Parathyroid adenoma (tissue), 2 donors: ENCODE measurements at regions not wholly inside any gene's neighbourhood (a gene's known extent, or its start where the extent isn't known, plus 50 kb on each side); places are given as distances from the start of the nearest gene placed in this dataset.

Experiments used
- H2AFZ ChIP-seq: fragments of 300-600 bp; sonication (generic); one replicate; pipeline ENCODE4 v1.7.0; 2017; ENCODE audit warnings: antibody characterized with exemption, mild to moderate bottlenecking
- H3K27ac ChIP-seq: fragments of 300-600 bp; sonication (generic); one replicate; pipeline ENCODE4 v1.7.0; 2017
- H3K27me3 ChIP-seq: fragments of 300-600 bp; sonication (generic); one replicate; pipeline ENCODE4 v1.7.0; 2017; ENCODE audit warnings: low read length; ENCODE audit not compliant: control insufficient read depth, insufficient read depth
- H3K36me3 ChIP-seq: fragments of 300-600 bp; sonication (generic); one replicate; pipeline ENCODE4 v1.7.0; 2017; ENCODE audit warnings: low read length; ENCODE audit not compliant: control insufficient read depth, insufficient read depth
- H3K4me1 ChIP-seq: fragments of 300-600 bp; sonication (generic); one replicate; pipeline ENCODE4 v1.7.0; 2017; ENCODE audit warnings: control low read depth
- H3K4me2 ChIP-seq: fragments of 300-600 bp; sonication (generic); one replicate; pipeline ENCODE4 v1.7.0; 2017; ENCODE audit warnings: low read length
- H3K4me3 ChIP-seq: fragments of 300-600 bp; sonication (generic); one replicate; pipeline ENCODE4 v1.7.0; 2017; ENCODE audit warnings: low read depth, low read length
- H3K79me2 ChIP-seq: fragments of 300-600 bp; sonication (generic); one replicate; pipeline ENCODE4 v1.7.0; 2017; ENCODE audit warnings: control low read depth
- H3K9ac ChIP-seq: fragments of 300-600 bp; sonication (generic); one replicate; pipeline ENCODE4 v1.7.0; 2017; ENCODE audit warnings: mild to moderate bottlenecking
- H3K9me3 ChIP-seq: fragments of 300-600 bp; sonication (generic); one replicate; pipeline ENCODE4 v1.7.0; 2017; ENCODE audit warnings: low read length; ENCODE audit not compliant: control insufficient read depth
- TF ChIP-seq, protein P1 (sequence below): fragments of 300-600 bp; sonication (generic); IDR thresholded peaks from one replicate; pipeline ENCODE4 v1.7.0; 2017; ENCODE audit warnings: antibody characterized with exemption, mild to moderate bottlenecking
- donor health status: primary hyperparathyroidism.

DNA sequence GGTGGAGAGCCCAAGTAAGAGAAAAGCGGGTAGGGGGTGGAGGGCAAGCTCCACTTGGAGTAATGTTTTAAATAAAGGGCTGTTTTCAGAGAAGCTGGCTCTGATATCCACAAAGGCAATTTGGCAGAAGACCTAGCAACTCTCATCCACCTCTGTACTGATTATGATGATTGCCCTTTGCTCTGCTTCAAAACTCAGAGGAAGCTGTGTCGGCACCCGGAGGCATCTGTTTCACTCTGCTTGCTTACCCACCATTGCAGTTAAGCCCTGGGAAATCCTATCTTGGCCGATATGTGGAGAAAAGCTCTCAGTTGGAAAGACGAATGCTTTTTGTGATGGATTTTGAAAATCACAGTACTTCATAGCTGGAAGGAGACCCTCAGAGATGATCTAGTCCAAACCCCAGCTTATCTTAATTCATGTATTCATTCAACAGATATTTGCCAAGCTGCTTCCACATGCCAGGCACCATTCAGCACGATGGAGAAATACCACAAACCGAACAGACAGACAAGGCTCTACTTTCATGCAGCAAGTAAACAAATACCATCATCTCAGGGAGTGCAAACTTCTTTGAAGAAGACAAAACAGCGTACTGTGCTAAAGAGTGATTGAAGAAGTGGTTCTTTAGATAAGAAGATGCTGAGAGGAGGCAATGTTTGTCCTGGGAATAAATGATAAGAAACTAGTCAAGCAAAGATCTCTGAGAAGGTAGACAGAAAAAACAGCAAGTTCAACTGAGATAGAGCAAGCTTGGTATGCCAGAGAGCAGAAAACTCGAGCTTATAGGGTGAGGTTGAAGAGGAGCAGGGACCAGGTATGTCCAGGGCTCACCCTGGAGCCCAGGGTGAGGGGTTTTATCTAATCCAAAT, 140.4 kb upstream of the SPDL1 start:
- Histone ChIP-seq H3K9me3 (no peaks in the 10 kb centered on the region), H3K4me3 (no peak overlapping the region), H3K4me1 (no peaks in the 10 kb centered on the region), H3K4me2 (no peak overlapping the region), H3K36me3 (no peaks in the 10 kb centered on the region), H2AFZ (no peak overlapping the region), H3K27me3 (no peaks in the 10 kb centered on the region), H3K79me2 (no peaks in the 10 kb centered on the region), H3K9ac (no peak overlapping the region), H3K27ac (no peak overlapping the region)
- TF ChIP-seq, protein P1, sequence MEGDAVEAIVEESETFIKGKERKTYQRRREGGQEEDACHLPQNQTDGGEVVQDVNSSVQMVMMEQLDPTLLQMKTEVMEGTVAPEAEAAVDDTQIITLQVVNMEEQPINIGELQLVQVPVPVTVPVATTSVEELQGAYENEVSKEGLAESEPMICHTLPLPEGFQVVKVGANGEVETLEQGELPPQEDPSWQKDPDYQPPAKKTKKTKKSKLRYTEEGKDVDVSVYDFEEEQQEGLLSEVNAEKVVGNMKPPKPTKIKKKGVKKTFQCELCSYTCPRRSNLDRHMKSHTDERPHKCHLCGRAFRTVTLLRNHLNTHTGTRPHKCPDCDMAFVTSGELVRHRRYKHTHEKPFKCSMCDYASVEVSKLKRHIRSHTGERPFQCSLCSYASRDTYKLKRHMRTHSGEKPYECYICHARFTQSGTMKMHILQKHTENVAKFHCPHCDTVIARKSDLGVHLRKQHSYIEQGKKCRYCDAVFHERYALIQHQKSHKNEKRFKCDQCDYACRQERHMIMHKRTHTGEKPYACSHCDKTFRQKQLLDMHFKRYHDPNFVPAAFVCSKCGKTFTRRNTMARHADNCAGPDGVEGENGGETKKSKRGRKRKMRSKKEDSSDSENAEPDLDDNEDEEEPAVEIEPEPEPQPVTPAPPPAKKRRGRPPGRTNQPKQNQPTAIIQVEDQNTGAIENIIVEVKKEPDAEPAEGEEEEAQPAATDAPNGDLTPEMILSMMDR: no peak

DNA sequence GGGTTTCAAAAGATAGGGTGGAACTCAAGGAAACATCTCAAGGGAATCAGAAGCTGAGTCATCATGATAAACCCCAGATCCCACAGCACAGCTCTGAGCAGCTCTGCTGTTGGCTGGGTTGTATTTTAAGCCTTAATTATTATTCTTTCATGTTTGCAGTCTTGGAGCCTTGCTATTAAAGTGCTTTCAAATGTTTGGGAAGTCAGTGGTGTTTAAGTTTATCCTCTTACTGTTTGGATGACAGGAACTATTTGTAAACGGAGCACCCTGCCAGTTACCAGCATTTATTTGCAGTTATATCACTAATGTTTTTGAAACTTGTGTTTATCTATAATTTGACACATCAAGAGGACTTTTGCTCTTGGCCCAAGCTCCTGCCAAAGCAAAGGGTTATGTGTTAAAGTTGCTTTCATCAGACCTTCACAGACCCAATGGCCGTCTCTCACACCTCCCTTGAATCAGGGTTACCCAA, 141.1 kb upstream of the SPDL1 start:
- Histone ChIP-seq H3K27me3 (no peaks in the 10 kb centered on the region), H3K4me2 (no peak overlapping the region), H3K79me2 (no peaks in the 10 kb centered on the region), H3K9ac (no peak overlapping the region), H3K9me3 (no peaks in the 10 kb centered on the region), H3K27ac (no peak overlapping the region), H3K36me3 (no peaks in the 10 kb centered on the region), H2AFZ (no peak overlapping the region), H3K4me3 (no peak overlapping the region), H3K4me1 (no peaks in the 10 kb centered on the region)
- TF ChIP-seq, protein P1: no peak

DNA sequence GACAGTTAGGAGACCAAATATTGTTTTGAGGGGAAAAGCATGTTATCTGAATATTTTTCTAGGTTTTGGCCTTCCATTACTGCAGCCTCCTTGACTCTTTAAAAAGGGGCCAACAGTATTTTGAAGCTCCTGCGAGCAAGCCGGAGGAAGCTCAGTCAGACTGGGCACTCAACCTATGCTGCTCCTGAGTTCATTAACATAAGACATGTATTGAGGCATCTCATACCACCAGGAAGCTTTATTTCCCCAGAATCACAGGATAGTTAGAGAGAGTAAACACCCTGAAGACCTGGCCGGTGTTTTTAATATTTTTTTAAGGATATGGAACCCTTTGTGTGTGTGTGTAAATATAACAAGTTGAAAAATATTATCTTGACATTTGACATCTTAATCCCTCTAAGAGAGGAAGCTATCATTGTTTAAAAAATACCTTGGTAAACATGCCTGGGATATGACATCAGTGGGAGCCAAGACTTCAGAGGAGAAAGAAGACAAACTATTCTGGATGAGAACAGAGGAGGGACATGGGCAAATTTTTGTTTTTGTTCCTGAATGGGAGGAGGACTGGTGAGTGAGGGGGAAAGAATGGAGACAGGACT, 139.3 kb upstream of the SLIT3 start:
- TF ChIP-seq, protein P1: no peak
- no peaks in the 10 kb centered on the region for H3K9me3 ChIP-seq
- no peaks in the 10 kb centered on the region for H3K27me3 ChIP-seq
- no peak overlapping the region for H3K9ac ChIP-seq
- no peaks in the 10 kb centered on the region for H3K4me1 ChIP-seq
- H2AFZ ChIP-seq: no peak overlapping the region
- no peaks in the 10 kb centered on the region for H3K36me3 ChIP-seq
- no peak overlapping the region for H3K4me3 ChIP-seq
- no peaks in the 10 kb centered on the region for H3K79me2 ChIP-seq
- no peak overlapping the region for H3K4me2 ChIP-seq
- H3K27ac ChIP-seq: no peak overlapping the region

DNA sequence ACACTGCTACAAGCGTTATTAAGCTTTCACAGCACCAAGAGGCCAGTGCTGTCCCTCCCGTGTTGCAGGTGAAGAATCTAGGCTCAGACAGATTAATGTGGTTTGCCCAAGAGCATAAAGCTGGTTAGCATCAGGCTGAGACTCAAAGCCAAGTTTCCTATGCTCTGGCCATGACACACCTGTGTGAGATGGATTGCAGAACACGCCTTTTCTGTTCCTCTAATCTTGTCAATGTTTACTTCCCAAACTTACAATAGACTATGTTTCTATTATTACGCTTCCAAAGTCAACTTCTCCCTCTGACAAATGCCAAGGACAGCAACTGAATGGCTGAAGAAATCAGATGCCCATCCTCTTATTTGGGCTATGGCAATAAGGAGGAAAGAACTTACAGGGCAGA, 138.4 kb upstream of the SLIT3 start:
- H3K4me1 ChIP-seq: no peaks in the 10 kb centered on the region
- no peaks in the 10 kb centered on the region for H3K27me3 ChIP-seq
- H3K4me2 ChIP-seq: no peak overlapping the region
- no peak overlapping the region for H3K4me3 ChIP-seq
- H3K9ac ChIP-seq: no peak overlapping the region
- no peak overlapping the region for H2AFZ ChIP-seq
- no peak overlapping the region for H3K27ac ChIP-seq
- TF ChIP-seq, protein P1: no peak
- no peaks in the 10 kb centered on the region for H3K79me2 ChIP-seq
- no peaks in the 10 kb centered on the region for H3K36me3 ChIP-seq
- no peaks in the 10 kb centered on the region for H3K9me3 ChIP-seq
